ENCODE measurements at regions not wholly inside any gene's neighbourhood (a gene's known extent, or its start where the extent isn't known, plus 50 kb on each side); places are given as distances from the start of the nearest gene placed in this dataset.

DNA sequence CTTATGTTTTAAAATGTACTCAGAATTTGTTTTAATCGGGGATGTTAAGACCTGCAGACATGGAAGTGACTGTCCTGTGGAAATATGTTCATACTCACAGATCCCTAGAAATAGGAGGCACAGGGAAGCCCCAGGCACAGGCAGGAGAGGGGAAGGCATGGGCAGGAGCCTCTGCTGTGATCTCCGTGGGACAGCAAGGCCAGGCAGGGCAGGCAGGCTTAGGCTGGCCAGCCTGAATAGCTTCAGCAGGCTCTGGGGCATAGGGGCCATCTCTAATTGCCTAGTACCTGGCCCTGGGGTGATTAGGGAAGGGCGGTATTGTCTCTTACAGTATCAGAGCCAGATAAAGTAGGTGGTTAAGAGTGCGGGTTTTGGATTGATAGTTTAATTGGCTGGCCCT, 59.8 kb upstream of the PLEKHG4B start:
- TF ChIP-seq CTCF (IDR thresholded peaks at IDR 0.05), result no peak
- no peak for TF ChIP-seq POLR2A (IDR thresholded peaks at IDR 0.05)

Data from testis (tissue), 2 donors.